ENCODE measurements at regions not wholly inside any gene's neighbourhood (a gene's known extent, or its start where the extent isn't known, plus 50 kb on each side); places are given as distances from the start of the nearest gene placed in this dataset.

GRCh38 chr12:88801227-88802095 lies 221.2 kb upstream of the KITLG start:
- DNase-seq = no peak

DNA sequence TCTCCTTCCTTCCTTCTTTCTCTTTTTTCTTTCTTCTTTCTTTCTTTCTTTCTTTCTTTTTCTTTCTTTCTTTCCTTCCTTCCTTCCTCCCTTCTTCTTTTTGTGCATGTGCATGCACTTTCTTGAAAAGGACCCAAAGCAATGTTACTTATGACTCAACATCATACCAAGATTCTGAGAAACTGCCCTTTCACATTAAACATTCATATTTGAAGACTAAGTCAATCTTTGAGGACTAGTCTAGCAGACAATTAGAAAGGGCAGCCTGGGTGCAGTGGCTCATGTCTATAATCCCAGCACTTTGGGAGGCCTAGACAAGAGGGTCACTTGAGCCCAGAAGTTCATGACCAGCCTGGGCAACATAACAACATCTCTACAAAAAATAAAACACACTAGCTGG lies 212.8 kb upstream of the KITLG start:
- DNase-seq = no peak

DNA sequence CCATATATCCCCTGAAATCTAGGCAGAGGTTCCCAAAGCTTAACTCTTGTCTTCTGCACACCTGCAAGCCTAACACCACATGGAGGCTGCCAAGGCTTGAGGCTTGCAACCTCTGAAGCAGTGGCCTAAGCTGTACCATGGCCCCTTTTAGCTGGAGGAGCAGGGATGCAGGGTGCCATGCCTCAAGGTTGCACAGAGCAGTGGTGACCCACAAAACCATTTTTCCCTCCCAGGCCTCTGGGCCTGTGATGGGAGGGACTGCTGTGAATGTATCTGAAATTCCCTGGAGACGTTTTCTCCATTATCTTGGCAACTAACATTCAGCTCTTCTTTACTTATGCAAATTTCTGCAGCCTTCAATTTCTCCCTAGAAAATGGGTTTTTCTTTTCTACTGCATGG lies 210.0 kb upstream of the KITLG start:
- DNase-seq = no peak

- no peak for DNase-seq
These were observed 203.9 kb upstream of the KITLG start for GRCh38 chr12:88784166-88784565.

- no peak for DNase-seq
These were observed 202.1 kb upstream of the KITLG start for GRCh38 chr12:88782351-88782750.

- no peak for DNase-seq
These were observed 201.6 kb upstream of the KITLG start for GRCh38 chr12:88781909-88782308.

- no peak for DNase-seq
These were observed 197.8 kb upstream of the KITLG start for GRCh38 chr12:88778064-88778463.

DNA sequence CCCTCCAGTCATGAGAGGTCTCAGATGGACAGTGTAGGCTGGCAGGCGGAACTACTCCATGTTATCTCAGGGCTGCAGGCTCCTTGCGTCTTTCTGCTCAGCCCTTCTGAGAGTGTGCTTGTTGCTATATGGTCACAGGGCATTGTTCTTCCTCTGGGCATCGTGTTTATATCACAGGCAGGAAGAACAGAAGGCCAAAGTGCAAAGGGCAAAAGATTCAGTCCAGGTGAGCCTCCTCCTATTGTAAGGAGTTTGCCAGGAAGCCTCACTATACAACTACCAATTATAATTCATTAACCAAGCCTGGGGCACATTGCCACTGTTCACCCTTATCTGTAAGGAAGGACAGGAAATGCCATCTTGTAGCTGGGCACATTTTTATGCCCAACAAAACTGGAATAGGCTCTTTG lies 195.5 kb upstream of the KITLG start:
- no peak for DNase-seq

DNA sequence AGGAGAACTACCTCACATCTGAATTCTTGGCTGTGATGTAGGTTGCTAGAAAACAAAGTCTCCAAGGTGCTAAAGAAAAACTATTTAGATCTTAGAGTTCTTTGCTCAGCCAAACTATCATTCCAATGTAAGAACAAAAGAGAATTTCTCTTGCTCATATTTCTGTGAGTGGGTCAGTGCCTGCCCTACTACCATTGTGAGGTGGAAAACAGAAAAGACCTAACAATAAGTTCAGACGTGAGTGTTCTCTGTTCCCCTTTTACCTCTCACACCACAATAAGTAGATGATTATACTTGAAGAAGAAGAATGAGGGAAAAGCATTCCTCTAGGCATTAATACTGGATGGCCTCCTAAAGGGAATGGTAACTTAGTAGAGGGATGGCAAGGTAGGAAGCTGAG lies 187.4 kb upstream of the KITLG start:
- no peak for DNase-seq

GRCh38 chr12:88764781-88765480 lies 184.7 kb upstream of the KITLG start:
- DNase-seq = no peak

GRCh38 chr12:88763536-88764100 lies 183.3 kb upstream of the KITLG start:
- no peak for DNase-seq

GRCh38 chr12:88758176-88758575 lies 177.9 kb upstream of the KITLG start:
- DNase-seq = no peak

- DNase-seq = no peak
These were observed 176.6 kb upstream of the KITLG start for GRCh38 chr12:88756917-88757316.

DNA sequence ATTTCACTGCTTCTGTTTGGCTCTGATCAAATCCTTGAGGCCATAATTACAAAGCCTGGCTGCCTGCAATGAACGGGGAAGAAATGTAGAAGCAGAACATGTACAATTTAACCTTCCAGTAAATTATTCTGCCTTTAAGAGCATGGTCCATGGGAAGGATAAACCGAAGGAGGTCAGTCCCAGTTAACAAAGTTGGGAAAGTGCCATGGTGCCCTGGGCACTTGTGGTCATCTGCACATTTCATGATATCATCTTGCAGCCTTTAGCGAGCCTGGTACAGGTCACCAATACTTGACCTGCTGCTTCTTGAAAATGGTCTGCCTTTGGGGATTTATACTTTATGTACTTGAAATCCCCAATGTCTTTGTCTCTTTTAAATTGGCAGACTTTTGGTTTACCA lies 175.9 kb upstream of the KITLG start:
- DNase-seq = no peak

GRCh38 chr12:88753707-88754106 lies 173.4 kb upstream of the KITLG start:
- DNase-seq = no peak

DNA sequence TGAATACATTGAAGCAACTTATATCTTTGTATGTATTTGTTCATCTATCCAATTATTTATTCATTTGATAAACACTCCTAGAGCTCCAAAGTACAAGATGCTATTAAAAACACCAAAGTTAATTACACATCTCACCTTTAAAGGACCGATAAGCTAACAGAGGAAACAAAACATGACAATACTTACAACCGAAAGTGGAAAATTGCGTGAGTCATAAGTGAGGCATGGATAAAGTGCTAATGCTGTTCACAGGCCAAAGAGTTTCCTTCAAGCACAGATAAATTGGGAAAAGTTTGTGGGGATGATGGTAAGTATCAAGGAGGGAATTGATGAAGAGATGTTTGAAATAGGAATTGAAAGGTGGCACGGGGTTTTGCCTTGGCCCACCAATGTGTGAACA lies 172.8 kb upstream of the KITLG start:
- DNase-seq = no peak

DNA sequence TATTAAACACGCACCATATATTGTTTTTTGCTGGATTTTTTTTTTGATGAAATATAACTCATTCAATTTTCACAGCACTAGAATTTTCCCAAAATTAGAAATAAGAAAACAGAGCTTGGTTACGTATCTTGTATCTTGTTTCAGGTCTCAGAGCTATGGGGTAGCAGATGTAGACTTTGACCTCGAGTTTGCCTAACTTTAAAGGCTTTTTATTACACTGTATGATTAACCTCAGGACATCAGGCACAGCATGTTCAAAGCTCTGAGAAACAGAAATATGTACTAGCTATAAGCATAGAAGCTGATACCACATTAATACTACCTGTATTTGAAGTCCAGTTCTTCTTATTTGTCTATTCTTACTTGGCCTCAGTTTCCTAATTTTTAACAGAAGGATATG lies 171.9 kb upstream of the KITLG start:
- no peak for DNase-seq

- DNase-seq = no peak
These were observed 170.7 kb upstream of the KITLG start for GRCh38 chr12:88750867-88751543.

GRCh38 chr12:88746386-88746785 lies 166.1 kb upstream of the KITLG start:
- no peak for DNase-seq

- no peak for DNase-seq
These were observed 163.8 kb upstream of the KITLG start for GRCh38 chr12:88743946-88744685.

DNA sequence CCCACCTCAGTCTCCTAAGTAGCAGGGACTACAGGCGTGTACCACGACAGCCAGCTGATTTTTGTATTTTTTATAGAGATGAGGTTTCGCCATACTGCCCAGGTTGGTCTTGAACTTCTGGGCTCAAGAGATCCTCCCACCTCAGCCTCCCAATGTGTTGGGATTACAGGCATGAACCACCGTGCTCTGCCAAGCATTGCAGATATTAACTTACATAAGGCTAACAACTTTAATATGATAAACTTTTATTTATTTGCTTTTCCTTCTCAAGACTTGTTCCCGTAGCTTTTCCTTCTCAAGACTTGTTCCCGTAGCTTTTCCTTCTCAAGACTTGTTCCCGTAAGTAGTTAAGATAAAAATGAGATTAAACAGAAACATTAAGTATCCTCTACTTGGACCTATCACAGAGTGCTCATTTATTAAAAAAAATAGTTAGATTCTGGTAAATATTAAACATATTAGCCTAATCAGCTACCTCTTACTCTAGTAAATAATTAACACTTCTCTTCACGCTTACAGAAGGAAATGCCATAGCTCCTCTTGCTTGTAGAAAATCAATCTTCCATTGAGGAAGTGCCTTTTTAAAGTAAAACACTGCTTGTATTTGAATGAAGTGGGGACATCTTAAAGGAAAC lies 157.7 kb upstream of the KITLG start:
- DNase-seq = no peak

GRCh38 chr12:88736031-88736430 lies 155.8 kb upstream of the KITLG start:
- DNase-seq = no peak

All from NCI-H1694 treated with DMSO at 0.1 percent for 48 hours (cell line).